ENCODE measurements at regions not wholly inside any gene's neighbourhood (a gene's known extent, or its start where the extent isn't known, plus 50 kb on each side); places are given as distances from the start of the nearest gene placed in this dataset.

GRCh38 chr2:88896971-88897370 lies 205.5 kb downstream of the RPIA start:
- TF ChIP-seq CREB5 (CRISPR knock-in tag; IDR thresholded peaks at IDR 0.05; ENCODE audit: low read depth) = no peak
- TF ChIP-seq ESRRG (CRISPR knock-in tag; IDR thresholded peaks at IDR 0.05) = no peak
- no peak for TF ChIP-seq ZNF8 (CRISPR knock-in tag; IDR thresholded peaks at IDR 0.05)
- TF ChIP-seq ZFP3 (CRISPR knock-in tag; IDR thresholded peaks at IDR 0.05) = no peak
- no peak for TF ChIP-seq TOX (CRISPR knock-in tag; IDR thresholded peaks at IDR 0.05; ENCODE audit: borderline replicate concordance)
- no peak for TF ChIP-seq PATZ1 (CRISPR knock-in tag; IDR thresholded peaks at IDR 0.05; ENCODE audit: borderline replicate concordance)
- no peak for TF ChIP-seq ZNF565 (CRISPR knock-in tag; conservative IDR thresholded peaks at IDR 0.05; ENCODE audit: low read depth)
- TF ChIP-seq ZNF70 (CRISPR knock-in tag; IDR thresholded peaks at IDR 0.05) = no peak
- no peak for TF ChIP-seq ZFP30 (CRISPR knock-in tag; IDR thresholded peaks at IDR 0.05)
- TF ChIP-seq CSRNP3 (CRISPR knock-in tag; IDR thresholded peaks at IDR 0.05) = no peak
- no peak for TF ChIP-seq TSHZ2 (CRISPR knock-in tag; IDR thresholded peaks at IDR 0.05)
- TF ChIP-seq ARNTL (CRISPR knock-in tag; IDR thresholded peaks at IDR 0.05; ENCODE audit: borderline replicate concordance, low read depth) = no peak
- TF ChIP-seq CSDC2 (CRISPR knock-in tag; IDR thresholded peaks at IDR 0.05) = no peak
- TF ChIP-seq ZC3H10 (CRISPR knock-in tag; IDR thresholded peaks at IDR 0.05) = no peak
